Renal pelvis (tissue), 1 donor: ENCODE measurements at regions not wholly inside any gene's neighbourhood (a gene's known extent, or its start where the extent isn't known, plus 50 kb on each side); places are given as distances from the start of the nearest gene placed in this dataset.
"Not testable (repeated sequence)": the region's sequence is repeated elsewhere in the genome, so short reads cannot be mapped to it uniquely, and the experiment has no call there.

ENCODE experiments used
- DNase-seq: peaks from one replicate; pipeline ENCODE4 v3.0.0-alpha.2; 2013

DNA sequence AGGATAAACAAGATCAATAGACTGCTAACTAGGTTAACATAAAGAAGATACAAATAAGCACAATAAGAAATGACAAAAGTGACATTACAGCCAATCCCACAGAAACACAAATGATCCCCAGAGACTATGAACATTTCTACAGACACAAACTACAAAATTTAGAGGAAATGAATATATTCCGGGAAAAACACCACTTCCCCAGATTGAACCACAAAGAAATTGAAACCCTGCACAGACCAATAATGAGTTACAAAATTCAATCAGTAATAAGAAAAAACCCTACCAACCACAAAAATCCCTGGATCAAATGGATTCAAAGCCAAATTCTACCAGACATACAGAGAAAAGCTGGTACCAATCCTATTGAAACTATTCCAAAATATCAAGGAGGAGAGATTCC lies 232.4 kb upstream of the RBMS1 start:
- no peak for DNase-seq

GRCh38 chr2:160730296-160730995 lies 236.8 kb upstream of the RBMS1 start:
- peak; percentile 51 for DNase-seq

- no peak for DNase-seq
Measured at GRCh38 chr2:160731415-160731814, 237.8 kb upstream of the RBMS1 start.

DNA sequence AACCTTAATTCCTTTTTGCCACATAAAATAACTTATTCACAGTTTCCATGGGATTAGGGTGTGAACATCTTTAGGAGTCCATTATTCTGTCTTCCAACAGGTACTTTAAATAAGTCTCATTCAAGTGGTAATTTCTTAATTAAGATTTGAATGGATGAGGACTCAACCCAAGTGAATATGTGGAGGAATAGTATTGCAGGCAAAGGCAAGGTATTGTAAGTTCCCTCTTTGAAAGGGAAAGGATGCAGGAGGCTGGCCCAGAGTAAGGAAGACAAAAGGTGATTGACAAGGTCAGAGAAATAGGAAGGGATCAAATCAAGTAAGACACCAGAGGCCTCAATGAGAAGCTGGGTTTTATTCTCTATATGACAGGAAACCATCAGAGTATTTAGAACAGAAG lies 238.2 kb upstream of the RBMS1 start:
- DNase-seq: no peak

DNA sequence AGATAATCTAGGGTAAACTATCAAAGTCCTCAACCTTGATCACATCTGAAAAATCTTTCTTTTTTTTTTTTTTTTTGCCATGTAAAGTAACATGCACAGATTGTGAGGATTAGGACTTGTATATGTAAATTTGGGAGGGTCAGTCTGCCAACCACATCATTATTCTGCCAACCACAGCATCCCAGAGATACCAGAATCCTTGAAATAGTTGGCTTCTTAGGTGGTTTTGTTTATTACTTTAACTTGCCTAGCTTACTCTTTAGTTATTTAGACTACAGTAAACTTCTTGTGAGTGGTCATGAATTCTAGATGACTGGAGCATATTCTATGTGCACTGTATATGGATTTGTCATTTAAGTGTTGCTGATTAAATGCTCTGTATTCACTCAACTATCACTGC lies 242.1 kb upstream of the RBMS1 start:
- no peak for DNase-seq

GRCh38 chr2:160736148-160737028 lies 242.8 kb upstream of the RBMS1 start:
- DNase-seq: peak; percentile 8

DNA sequence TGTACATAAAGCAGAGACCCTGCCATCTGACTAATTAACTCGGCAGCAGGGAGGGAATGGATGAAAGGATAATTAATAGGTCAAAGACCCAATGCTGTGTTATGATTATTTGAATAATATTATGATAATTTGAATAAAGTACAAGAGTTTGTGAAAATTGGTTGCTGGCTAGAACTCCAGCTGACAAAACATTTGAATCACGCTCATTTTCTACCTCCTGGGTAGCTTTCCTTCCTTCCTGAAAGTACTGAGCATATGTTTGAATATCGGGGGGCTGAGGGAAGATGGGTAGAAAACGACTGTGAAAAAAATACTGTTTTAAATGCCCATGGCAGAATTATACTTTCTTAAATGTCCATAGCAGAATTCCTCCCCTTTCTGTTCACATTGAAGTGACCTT lies 243.6 kb upstream of the RBMS1 start:
- no peak for DNase-seq

- no peak for DNase-seq
Measured at GRCh38 chr2:160741271-160741670, 247.7 kb upstream of the RBMS1 start.

DNA sequence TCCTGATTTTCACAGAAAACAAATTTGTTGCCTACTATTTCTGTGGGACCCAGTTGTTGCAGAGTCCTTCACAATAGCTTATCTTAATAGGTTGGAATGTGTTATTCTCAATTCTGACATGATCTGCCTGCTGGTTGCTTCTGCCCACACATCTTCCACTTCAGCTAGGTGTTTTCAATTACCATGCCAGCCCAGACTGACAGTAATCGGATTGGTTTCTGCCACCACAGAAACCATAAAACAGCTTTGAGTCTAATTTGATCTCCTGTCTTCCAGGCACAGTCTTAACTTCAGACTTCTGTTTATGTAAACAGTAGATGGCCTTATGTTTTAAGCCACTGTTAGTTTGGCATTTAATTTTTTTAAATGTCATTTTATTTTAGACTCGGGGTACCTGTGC lies 248.2 kb upstream of the RBMS1 start:
- no peak for DNase-seq

DNA sequence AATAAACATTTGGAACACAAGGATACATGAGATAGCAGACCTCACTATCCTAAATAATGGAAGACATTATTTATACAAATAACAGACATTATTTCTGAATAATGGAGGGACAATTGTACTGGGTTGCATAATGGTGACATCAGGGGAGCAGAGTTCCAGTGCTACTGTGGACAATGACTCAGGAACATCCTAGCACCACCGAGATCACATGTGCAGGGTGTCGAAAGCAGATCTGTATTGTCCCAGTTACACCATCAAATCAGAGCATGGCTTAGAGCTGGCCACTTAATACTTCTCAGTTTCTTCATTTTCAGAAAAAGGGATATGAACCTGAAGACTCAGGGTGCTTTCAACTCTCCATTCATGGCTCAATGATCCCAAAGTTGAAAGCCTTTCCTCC lies 249.1 kb upstream of the RBMS1 start:
- no peak for DNase-seq

DNA sequence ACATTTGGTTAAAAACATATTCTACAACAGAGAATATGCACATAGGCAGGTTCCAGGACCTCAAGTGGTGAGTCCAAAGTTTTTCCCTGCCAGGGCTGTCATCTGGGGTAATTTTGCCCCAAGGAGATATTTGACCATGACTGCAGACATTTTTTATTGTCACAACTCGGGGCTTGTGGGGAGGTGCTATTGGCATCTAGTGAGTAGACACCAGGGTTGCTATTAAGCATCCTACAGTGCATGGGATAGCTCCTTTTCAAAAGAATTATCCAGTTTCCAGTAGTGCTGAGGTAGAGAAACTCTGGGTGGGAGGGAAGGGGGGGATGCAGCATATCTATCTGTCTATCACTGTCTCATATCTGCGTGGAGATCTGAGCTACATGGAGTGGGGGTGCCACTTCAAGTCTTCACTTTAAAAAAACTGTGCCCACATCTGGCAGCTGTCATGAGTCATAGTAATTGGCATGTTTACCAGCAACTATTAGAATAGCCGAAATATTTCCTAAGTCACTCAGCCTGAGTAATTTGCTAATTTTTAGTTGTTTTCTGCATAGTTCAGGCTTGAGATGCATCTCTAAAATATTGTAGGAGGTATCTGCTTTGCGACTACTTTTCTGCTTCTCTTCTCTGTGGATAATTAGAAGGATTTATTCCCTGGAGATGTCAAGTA lies 254.0 kb upstream of the RBMS1 start:
- no peak for DNase-seq

DNA sequence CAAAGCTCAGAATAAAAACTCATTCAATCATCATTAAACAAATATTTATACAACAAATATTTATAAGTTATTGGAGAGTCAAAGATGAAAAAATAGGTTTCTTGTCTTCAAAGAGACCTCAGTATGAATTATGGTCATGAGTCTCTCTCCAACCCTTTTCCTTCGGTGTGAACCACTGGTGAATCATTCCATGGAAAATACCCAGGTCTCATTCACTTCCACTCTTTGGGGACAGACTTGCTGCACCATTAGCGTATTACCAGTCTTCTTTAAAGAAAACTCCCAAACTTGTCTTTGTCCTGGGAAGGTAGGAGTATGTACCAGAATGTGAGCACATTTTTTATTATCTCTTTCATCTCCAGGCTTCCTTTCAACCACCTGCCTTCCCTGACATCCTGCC lies 257.4 kb upstream of the RBMS1 start:
- DNase-seq: no peak

- no peak for DNase-seq
Measured at GRCh38 chr2:160752475-160753330, 259.1 kb upstream of the RBMS1 start.

DNA sequence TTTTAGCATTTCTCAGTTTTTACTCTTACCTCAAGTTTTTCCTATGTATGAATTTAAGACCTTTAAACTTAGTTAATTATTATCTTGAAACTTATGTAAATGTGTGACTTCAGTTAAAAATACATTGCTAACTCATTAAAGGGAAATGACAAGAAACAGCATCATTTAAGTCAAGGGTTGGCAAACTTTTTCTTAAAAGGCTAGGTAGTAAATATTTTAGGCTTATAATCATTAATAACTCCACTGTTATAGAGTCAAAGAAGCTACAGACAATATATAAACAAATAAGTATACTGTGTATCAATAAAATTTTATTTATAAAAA lies 259.7 kb upstream of the RBMS1 start:
- no peak for DNase-seq

GRCh38 chr2:160753960-160754359 lies 260.4 kb upstream of the RBMS1 start:
- no peak for DNase-seq

GRCh38 chr2:160756481-160756880 lies 262.9 kb upstream of the RBMS1 start:
- no peak for DNase-seq

DNA sequence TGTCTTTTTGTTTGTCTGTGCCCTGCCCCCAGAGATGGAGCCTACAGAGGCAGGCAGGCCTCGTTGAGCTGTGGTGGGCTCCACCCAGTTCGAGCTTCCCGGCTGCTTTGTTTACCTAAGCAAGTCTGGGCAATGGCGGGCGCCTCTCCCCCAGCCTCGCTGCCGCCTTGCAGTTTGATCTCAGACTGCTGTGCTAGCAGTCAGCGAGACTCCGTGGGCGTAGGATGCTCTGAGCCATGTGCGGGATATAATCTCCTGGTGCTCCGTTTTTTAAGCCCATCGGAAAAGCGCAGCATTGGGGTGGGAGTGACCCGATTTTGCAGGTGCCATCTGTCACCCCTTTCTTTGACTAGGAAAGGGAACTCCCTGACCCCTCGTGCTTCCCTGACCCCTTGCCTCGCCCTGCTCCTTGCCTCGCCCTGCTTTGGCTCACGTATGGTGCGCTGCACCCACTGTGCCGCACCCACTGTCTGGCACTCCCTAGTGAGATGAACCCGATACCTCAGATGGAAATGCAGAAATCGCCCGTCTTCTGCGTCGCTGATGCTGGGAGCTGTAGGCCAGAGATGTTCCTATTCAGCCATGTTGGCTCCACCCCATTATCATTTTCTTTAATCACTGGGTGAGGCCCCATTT lies 269.0 kb upstream of the RBMS1 start:
- not testable (repeated sequence) for DNase-seq

DNA sequence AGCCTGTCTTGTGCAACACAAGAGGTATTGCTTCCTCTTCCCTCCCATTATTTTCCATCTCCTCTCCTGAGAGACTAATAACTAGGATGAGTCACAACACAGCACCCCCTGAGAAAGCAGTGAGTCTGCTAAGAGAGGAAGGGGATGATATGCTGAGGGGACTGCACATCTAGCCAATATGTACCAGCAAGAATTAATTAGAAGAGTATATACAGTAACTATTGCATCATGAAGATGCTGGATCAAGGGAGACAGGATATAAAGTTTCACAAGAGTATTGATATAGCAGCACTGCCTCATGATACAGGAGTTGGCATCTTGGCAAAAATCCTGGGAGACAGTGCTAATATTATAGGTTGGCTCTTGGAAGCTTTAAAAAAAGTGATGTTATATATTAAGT lies 289.9 kb upstream of the RBMS1 start:
- DNase-seq: no peak

DNA sequence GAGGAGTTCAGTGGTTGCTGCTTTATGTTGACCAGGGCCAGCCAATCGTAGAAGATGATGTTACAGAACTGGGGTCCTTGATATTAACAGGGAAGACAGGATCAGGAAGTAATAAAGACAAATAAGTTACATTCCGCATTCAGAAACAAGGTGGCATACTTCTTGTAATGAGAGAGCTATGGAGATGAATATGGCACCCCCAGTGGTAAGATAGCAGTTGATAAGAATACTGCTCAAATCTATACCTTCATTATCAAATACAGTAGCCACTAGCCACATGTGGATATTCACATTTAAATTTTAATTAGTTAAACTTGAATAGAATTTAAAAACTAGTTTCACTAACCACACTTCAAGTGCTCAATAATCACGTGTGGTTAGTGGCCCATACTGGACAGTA lies 290.4 kb upstream of the RBMS1 start:
- no peak for DNase-seq

DNA sequence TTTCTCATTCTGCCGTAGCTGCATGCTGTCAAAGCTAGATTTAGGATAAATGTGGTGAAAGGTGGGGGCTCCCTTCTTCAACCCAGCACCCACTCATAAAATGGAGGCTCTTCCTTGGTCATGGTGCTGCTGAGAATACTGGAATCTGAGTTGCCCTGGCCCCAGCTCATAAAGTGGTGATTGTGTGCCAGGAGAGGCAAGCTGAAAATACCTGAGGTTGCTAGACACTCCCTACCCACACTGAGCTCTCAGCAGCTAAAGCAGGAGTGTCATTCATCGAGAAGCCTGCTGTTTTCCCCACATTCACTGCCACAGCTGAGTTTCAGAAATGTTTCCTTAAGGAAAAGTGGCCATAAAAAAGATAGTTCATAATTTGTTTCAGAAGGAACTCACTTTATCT lies 297.1 kb upstream of the RBMS1 start:
- no peak for DNase-seq

DNA sequence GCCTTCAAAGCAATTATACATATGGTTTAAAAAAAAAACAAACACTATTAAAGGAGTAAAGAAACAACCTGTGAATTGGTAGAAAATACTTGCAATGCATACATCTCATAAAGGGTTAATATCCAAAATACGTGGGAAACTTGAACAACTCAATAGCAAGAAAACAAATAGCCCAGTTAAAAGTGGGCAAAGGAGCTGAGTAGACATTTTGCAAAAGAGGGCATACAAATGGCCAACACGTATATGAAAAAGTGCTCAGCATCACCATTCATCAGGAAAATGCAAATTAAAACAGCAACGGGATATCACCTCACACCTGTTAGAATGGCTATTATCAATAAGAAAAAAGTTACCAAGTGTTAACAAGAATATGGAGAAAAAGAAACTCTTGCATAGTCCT lies 298.3 kb upstream of the RBMS1 start:
- DNase-seq: no peak

DNA sequence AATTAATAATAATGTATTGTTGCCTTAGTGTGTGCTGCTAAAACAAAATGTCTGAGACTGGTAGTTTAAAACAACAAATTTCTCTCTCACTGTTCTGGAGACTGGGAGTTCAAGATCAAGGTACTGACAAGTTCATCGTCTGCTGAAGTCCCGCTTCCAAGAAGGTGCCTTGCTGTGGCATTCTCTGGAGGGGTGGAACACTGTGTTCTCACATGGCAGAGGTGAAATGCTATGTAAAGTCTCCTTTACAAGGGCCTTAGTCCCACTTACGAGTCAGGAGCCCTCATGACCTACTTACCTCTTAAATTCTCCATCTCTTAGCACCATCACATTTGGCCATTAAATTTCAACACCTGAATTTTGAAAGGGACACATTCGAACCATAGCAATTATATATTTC lies 299.2 kb upstream of the RBMS1 start:
- DNase-seq: no peak
